ENCODE measurements at regions not wholly inside any gene's neighbourhood (a gene's known extent, or its start where the extent isn't known, plus 50 kb on each side); places are given as distances from the start of the nearest gene placed in this dataset.

GRCh38 chr9:25472085-25472607 is 206.1 kb downstream of the TUSC1 start:
- H3K27me3 ChIP-seq (ENCODE audit: control insufficient read depth, extremely low read depth, insufficient read depth, low read length), result no peaks in the 10 kb centered on the region
- TF ChIP-seq CTCF (optimal IDR thresholded peaks at IDR 0.05 in 1 of 3, IDR thresholded peaks at IDR 0.05 in 1 of 3, conservative IDR thresholded peaks at IDR 0.05 in 1 of 3; ENCODE audit: extremely low read depth in 1 of 3, insufficient read depth in 2 of 3, low read length in 3 of 3) (no peak), EZH2 (IDR thresholded peaks at IDR 0.05; ENCODE audit: low read length) (no peak)
- no peak for DNase-seq (ENCODE audit: low read depth, low spot score)
- FAIRE-seq, result no peak
- no peaks in the 10 kb centered on the region for H3K9me3 ChIP-seq (ENCODE audit: control insufficient read depth, low read depth, low read length)
- no peaks in the 10 kb centered on the region for H3K36me3 ChIP-seq (ENCODE audit: control insufficient read depth in 2 of 2, extremely low read depth in 1 of 2, insufficient read depth in 2 of 2, low read length in 2 of 2)
- H3K9ac ChIP-seq (ENCODE audit: control insufficient read depth, extremely low read depth, insufficient read depth, low read length), result no peak overlapping the region
- H3K4me3 ChIP-seq (ENCODE audit: control insufficient read depth in 2 of 3, extremely low read depth in 1 of 3, insufficient read depth in 2 of 3, low read depth in 1 of 3, low read length in 3 of 3), result no peak overlapping the region
- no peaks in the 10 kb centered on the region for H4K20me1 ChIP-seq (ENCODE audit: control insufficient read depth, extremely low read depth, insufficient read depth, low read length)
- H2AFZ ChIP-seq (ENCODE audit: control insufficient read depth, low read length), result peak overlapping the region; percentile 37
- H3K4me1 ChIP-seq (ENCODE audit: control insufficient read depth, extremely low read depth, insufficient read depth, low read length), result no peaks in the 10 kb centered on the region
- no peak overlapping the region for H3K27ac ChIP-seq (ENCODE audit: control insufficient read depth, insufficient read depth, low read length)
- no peak overlapping the region for H3K4me2 ChIP-seq (ENCODE audit: control insufficient read depth, extremely low read depth, insufficient read depth, low read depth, low read length)
- dilution Hi-C loops (cut with MboI; ENCODE audit: extremely low pct_ligation_motif_present, low sequenced_read_pairs), result no loop called here
- H3K79me2 ChIP-seq (ENCODE audit: control insufficient read depth, insufficient read depth, low read length), result no peaks in the 10 kb centered on the region
- H3K9me1 ChIP-seq (ENCODE audit: control insufficient read depth, extremely low read depth, insufficient read depth, low read length), result no peaks in the 10 kb centered on the region

- no peak for FAIRE-seq
- no peaks in the 10 kb centered on the region for H3K36me3 ChIP-seq (ENCODE audit: control insufficient read depth in 2 of 2, extremely low read depth in 1 of 2, insufficient read depth in 2 of 2, low read length in 2 of 2)
- H2AFZ ChIP-seq (ENCODE audit: control insufficient read depth, low read length), result no peak overlapping the region
- H3K4me1 ChIP-seq (ENCODE audit: control insufficient read depth, extremely low read depth, insufficient read depth, low read length), result peaks cover 2% of the 10 kb centered on the region
- no peaks in the 10 kb centered on the region for H4K20me1 ChIP-seq (ENCODE audit: control insufficient read depth, extremely low read depth, insufficient read depth, low read length)
- no peak overlapping the region for H3K27ac ChIP-seq (ENCODE audit: control insufficient read depth, insufficient read depth, low read length)
- H3K9me1 ChIP-seq (ENCODE audit: control insufficient read depth, extremely low read depth, insufficient read depth, low read length), result no peaks in the 10 kb centered on the region
- no peak for DNase-seq (ENCODE audit: low read depth, low spot score)
- TF ChIP-seq CTCF (optimal IDR thresholded peaks at IDR 0.05 in 1 of 3, IDR thresholded peaks at IDR 0.05 in 1 of 3, conservative IDR thresholded peaks at IDR 0.05 in 1 of 3; ENCODE audit: extremely low read depth in 1 of 3, insufficient read depth in 2 of 3, low read length in 3 of 3) (no peak), EZH2 (IDR thresholded peaks at IDR 0.05; ENCODE audit: low read length) (no peak)
- H3K79me2 ChIP-seq (ENCODE audit: control insufficient read depth, insufficient read depth, low read length), result no peaks in the 10 kb centered on the region
- no peaks in the 10 kb centered on the region for H3K9me3 ChIP-seq (ENCODE audit: control insufficient read depth, low read depth, low read length)
- dilution Hi-C loops (cut with MboI; ENCODE audit: extremely low pct_ligation_motif_present, low sequenced_read_pairs), result no loop called here
- H3K4me3 ChIP-seq (ENCODE audit: control insufficient read depth in 2 of 3, extremely low read depth in 1 of 3, insufficient read depth in 2 of 3, low read depth in 1 of 3, low read length in 3 of 3), result no peak overlapping the region
- no peaks in the 10 kb centered on the region for H3K27me3 ChIP-seq (ENCODE audit: control insufficient read depth, extremely low read depth, insufficient read depth, low read length)
- no peak overlapping the region for H3K4me2 ChIP-seq (ENCODE audit: control insufficient read depth, extremely low read depth, insufficient read depth, low read depth, low read length)
- no peak overlapping the region for H3K9ac ChIP-seq (ENCODE audit: control insufficient read depth, extremely low read depth, insufficient read depth, low read length)
Measured at GRCh38 chr9:25461416-25461815, 216.8 kb downstream of the TUSC1 start.
